Rectal smooth muscle tissue (tissue), 1 donor: ENCODE measurements at regions not wholly inside any gene's neighbourhood (a gene's known extent, or its start where the extent isn't known, plus 50 kb on each side); places are given as distances from the start of the nearest gene placed in this dataset.

Experiments used
- H3K27ac ChIP-seq: one replicate; pipeline ENCODE4 v1.7.0; 2013; ENCODE audit warnings: low read depth, low read length, inconsistent platforms
- H3K27me3 ChIP-seq: one replicate; pipeline ENCODE4 v1.7.0; 2013; ENCODE audit warnings: low read length; ENCODE audit not compliant: control insufficient read depth, insufficient read depth
- H3K36me3 ChIP-seq: one replicate; pipeline ENCODE4 v1.7.0; 2013; ENCODE audit warnings: low read length; ENCODE audit not compliant: control insufficient read depth, insufficient read depth
- H3K4me1 ChIP-seq: one replicate; pipeline ENCODE4 v1.7.0; 2013; ENCODE audit warnings: low read length; ENCODE audit not compliant: control insufficient read depth, insufficient read depth
- H3K4me3 ChIP-seq: one replicate; pipeline ENCODE4 v1.7.0; 2013; ENCODE audit warnings: low read length
- H3K9ac ChIP-seq: one replicate; pipeline ENCODE4 v1.7.0; 2013; ENCODE audit warnings: low read length

DNA sequence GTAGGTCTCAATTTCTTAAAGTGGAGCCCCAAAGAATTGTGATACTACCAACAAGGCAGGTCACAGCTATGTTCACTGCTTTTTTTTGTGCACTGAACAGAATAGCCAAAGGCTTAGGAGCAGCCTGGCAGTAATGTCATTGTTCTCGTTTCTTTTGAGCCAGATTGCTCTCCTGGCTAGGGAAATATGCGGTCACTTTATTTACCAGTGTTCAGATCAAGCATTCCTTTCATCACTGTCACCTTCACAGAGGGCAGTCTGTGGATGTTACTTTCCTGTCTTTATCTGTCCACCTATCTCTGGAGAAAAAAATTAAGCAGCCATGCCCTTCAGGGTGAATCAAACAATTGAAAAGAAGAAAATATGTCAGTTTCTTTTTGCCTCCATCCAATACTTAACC, 159.6 kb downstream of the BTG1 start:
- Histone ChIP-seq H3K9ac (no peak overlapping the region), H3K27ac (no peak overlapping the region), H3K36me3 (no peaks in the 10 kb centered on the region), H3K27me3 (no peaks in the 10 kb centered on the region), H3K4me1 (no peaks in the 10 kb centered on the region), H3K4me3 (no peak overlapping the region)

DNA sequence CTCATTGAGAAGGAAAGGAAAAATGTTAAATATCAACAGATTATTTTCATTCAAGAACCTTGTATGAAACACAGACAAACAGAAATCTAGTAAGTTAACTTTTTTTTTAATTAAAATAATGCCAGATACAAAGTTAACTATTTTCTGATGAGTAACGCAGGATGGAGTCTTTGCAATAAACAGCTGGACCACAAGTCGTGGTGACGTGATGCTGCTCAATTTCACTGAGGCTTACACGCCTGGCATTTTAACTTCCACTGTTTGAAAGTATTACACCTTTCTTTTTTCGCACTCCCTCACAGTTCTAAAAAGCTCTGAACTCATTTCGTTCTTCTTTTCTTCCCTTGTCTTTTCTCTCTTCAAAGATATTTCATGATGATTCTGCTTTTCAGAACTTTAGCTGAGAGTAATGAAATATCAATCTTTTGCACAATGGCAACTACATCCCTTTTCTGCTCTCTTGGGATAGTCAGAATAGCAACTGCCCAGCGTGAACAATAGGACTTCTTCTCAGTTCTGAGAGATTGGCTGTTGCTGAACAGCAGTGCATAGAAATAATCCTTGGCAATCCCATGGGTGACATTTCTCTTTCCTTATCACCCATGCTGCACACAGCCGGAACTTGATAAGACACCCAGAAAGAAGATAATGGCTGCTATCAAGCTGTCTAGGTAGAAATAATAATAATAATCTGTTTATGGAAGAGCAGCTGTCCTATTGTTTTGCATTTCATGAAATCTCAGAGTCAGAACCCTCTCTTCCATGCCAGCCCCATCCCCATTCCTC, 160.5 kb downstream of the BTG1 start:
- Histone ChIP-seq H3K36me3 (no peaks in the 10 kb centered on the region), H3K4me1 (no peaks in the 10 kb centered on the region), H3K27ac (no peak overlapping the region), H3K4me3 (no peak overlapping the region), H3K27me3 (no peaks in the 10 kb centered on the region), H3K9ac (no peak overlapping the region)

DNA sequence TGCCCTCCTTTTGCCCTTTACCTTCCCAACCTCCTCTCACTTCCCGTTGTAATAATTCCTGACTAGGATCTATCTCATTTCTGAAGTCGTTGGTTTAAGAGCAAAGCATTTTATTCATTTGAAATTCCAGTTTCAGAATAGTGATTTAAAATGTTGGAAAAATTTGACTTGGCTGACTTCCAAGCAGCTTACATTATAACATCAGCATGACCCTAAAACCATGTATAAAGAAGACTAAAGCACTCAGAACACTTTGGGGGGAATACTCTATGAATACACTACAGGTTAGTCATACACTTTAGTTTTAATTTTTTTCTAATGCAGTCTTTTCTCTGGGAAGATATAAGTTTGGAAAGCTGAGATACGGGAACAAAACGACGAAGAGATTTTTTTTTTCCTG, 161.1 kb downstream of the BTG1 start:
- Histone ChIP-seq H3K27ac (no peak overlapping the region), H3K4me1 (no peaks in the 10 kb centered on the region), H3K27me3 (no peaks in the 10 kb centered on the region), H3K36me3 (no peaks in the 10 kb centered on the region), H3K9ac (no peak overlapping the region), H3K4me3 (no peak overlapping the region)

DNA sequence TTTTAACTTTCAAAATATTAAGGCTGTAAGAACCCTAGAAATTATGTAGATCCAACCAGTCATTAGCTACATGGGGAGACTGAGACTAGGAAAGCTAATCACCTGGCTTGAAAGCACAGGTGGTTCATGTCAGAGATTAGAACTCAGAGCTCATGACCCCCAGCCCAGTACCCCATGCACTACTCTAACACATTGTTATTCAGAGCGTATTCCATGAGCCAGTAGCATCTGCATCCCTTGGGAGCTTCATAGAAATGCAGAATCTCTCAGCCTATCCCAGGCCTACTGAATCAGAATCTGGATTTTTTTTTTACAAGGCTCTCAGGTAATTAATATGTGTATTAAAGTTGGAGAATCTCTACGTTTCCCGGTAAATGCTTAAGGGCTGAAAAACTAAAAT, 161.7 kb downstream of the BTG1 start:
- Histone ChIP-seq H3K27ac (no peak overlapping the region), H3K4me3 (no peak overlapping the region), H3K9ac (no peak overlapping the region), H3K4me1 (no peaks in the 10 kb centered on the region), H3K27me3 (no peaks in the 10 kb centered on the region), H3K36me3 (no peaks in the 10 kb centered on the region)

DNA sequence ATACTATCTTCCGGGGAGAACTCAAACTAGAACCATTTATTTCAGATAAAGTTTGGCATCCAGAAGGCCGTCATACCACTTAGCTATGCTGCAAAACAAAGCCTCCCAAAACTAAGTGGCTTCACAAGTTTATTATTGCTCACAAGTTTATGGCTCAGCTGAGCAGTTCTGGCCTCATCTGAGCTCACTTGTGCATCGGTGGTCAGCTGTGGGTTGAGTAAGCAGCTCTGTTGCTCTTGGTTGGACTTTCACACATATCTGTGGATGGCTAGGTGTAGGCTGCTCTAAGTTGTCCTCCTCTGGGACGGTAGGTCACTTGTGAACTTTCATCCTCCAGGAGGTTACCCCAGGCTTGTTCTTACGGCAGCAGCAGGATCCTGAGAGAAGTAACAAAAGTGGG, 162.7 kb downstream of the BTG1 start:
- Histone ChIP-seq H3K27ac (no peak overlapping the region), H3K9ac (no peak overlapping the region), H3K4me1 (no peaks in the 10 kb centered on the region)

DNA sequence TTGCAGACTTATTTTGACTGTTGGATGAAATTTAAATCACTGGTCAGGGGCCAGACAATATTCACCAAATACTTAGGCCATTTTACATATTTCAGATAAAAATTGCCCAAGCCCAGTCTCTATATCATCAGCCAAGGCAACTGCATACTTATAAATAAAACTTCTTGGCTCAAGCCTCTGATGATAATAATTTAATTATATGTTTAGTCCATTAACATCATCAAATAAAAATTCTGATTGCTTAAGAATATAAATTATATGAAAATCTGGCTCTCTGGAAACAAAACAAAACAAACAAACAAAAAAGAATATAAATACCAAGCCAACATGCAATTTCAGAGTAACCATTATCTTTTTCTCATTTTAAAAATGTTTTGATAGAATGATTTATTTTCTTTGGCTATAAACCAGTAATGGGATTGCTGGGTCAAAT, 165.2 kb downstream of the BTG1 start:
- H3K9ac ChIP-seq: no peak overlapping the region
- no peaks in the 10 kb centered on the region for H3K27me3 ChIP-seq
- H3K27ac ChIP-seq: no peak overlapping the region
- H3K4me1 ChIP-seq: no peaks in the 10 kb centered on the region
- no peak overlapping the region for H3K4me3 ChIP-seq
- H3K36me3 ChIP-seq: no peaks in the 10 kb centered on the region

More for the DNA sequence above, 162.7 kb downstream of the BTG1 start:
- H3K4me3 ChIP-seq: no peak overlapping the region
- H3K27me3 ChIP-seq: no peaks in the 10 kb centered on the region
- no peaks in the 10 kb centered on the region for H3K36me3 ChIP-seq

DNA sequence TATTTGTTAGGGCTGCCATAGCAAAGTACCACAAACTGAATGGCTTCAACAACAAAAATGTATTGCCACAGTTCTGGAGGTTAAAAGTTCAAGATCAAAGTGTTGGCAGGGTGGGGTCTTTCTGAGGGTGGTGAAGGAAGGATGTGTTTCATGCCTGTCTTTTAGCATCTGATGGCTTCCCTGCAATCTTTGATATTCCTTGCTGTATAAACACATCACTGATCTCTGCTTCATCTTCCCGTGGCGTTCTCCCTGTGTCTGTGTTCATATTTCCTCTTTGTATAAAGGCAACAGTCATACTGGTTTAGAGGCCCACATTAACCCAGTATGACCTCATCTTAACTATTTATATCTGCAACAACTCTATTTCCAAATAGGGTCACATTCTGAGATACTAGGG, 167.5 kb downstream of the BTG1 start:
- H3K36me3 ChIP-seq: no peaks in the 10 kb centered on the region
- no peaks in the 10 kb centered on the region for H3K27me3 ChIP-seq
- H3K9ac ChIP-seq: no peak overlapping the region
- no peak overlapping the region for H3K4me3 ChIP-seq
- no peaks in the 10 kb centered on the region for H3K4me1 ChIP-seq
- H3K27ac ChIP-seq: no peak overlapping the region

DNA sequence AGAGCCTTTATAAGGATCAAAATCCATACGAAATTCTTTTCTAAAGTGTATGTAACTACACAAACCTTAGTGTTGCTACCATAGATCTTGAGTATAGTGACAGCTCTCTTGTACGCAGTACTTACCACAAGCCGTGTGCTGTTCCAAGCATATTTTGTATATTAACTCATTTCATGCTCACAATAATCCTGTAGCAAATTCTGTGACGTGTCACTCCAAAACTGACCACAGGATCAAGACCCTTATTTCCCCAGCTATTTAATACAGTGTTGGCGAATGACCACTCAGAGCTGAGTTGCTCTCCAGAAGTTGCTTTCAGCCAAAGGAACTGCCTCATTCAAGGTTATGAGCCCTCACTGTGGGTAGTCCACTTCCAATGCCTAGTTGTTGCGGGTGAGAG, 169.8 kb downstream of the BTG1 start:
- H3K27me3 ChIP-seq: no peaks in the 10 kb centered on the region
- no peak overlapping the region for H3K4me3 ChIP-seq
- H3K27ac ChIP-seq: no peak overlapping the region
- H3K9ac ChIP-seq: no peak overlapping the region
- no peaks in the 10 kb centered on the region for H3K36me3 ChIP-seq
- H3K4me1 ChIP-seq: no peaks in the 10 kb centered on the region

DNA sequence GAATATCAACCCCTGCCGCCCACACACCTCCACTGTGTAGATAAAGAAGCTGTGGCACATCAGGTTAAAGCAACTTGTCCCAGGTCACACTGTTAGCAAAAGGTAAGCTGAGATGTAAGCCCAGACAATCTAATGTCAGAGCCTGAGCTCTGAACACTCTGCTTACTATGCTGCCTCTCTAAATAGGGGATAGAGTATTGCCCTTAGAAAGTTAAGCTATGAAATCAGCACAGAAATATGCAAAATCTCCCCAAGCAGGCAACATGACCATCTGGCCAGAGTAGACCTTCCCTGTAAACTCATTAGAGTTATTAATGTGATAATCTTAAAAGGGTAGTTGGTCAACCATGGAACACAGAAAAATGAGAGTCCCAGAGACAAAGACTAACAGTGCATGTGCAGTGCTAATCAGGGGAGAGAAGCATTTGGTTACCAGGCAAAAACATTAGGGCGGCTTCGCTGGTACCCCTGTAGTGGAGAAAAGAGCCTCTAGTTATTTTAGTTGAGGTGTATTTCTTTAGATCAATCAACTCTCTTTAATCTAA, 171.0 kb downstream of the BTG1 start:
- Histone ChIP-seq H3K4me1 (no peaks in the 10 kb centered on the region), H3K9ac (no peak overlapping the region), H3K27ac (no peak overlapping the region), H3K27me3 (no peaks in the 10 kb centered on the region), H3K36me3 (no peaks in the 10 kb centered on the region), H3K4me3 (no peak overlapping the region)

DNA sequence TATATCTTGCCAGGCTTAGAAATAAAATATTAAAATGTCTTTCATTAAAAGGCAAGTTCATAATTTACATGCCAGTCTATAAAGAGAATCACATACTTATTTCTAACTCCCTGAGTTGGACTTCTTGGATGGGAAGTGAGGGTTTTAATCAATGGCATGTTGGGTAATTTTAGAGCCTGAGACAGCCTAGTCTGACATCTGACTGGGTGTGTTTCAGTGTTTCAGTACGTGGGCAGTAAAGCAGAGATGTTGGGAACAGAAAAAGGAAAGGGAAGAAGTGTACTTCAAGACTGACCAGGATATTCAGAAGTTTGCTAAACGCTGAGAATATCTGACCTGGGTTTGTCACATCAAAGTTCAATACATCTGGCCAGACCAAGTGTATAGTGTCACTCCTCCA, 171.8 kb downstream of the BTG1 start:
- Histone ChIP-seq H3K27ac (no peak overlapping the region), H3K36me3 (no peaks in the 10 kb centered on the region), H3K9ac (no peak overlapping the region), H3K4me1 (no peaks in the 10 kb centered on the region), H3K27me3 (no peaks in the 10 kb centered on the region), H3K4me3 (no peak overlapping the region)

DNA sequence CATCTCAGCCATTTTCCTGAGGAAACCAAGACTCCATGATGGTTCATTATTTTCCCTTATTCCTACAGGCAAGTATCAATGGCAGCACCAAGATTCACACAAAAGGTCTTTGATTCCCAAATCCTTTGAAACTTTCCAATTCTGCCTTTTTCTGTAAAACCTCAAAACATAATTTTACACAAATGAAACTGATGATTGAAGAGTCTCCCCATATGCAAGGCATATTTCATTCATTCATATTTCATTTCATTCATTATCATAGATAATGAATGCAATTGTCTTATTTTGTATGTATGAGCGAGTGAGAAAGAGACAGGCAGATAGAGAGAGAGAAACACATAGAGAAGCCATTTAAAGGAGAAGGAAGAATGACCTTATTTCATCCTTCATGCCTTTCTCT, 172.8 kb downstream of the BTG1 start:
- Histone ChIP-seq H3K27me3 (no peaks in the 10 kb centered on the region), H3K4me3 (no peak overlapping the region), H3K27ac (no peak overlapping the region), H3K4me1 (no peaks in the 10 kb centered on the region), H3K9ac (no peak overlapping the region), H3K36me3 (no peaks in the 10 kb centered on the region)

DNA sequence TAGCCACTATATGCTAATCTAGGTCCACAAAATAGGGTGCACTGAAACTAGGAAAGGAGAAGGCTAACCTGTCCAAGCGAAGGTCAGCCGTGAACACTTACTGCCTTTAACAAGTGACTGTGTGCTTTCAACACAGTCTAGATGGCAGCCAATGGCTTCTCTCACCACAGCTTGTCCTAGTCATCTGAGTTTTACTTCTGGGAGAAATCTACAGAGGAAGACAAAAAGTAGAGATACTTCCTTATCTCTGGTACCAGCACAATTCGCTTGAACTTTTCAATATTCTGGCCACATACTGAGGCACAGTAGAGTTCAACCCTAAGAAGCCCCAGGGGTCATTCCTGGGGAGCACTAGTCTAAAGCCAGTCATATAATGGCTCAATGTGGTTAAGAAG, 176.9 kb downstream of the BTG1 start:
- Histone ChIP-seq H3K27me3 (no peaks in the 10 kb centered on the region), H3K4me1 (no peaks in the 10 kb centered on the region), H3K36me3 (no peaks in the 10 kb centered on the region), H3K27ac (no peak overlapping the region), H3K9ac (no peak overlapping the region), H3K4me3 (no peak overlapping the region)

DNA sequence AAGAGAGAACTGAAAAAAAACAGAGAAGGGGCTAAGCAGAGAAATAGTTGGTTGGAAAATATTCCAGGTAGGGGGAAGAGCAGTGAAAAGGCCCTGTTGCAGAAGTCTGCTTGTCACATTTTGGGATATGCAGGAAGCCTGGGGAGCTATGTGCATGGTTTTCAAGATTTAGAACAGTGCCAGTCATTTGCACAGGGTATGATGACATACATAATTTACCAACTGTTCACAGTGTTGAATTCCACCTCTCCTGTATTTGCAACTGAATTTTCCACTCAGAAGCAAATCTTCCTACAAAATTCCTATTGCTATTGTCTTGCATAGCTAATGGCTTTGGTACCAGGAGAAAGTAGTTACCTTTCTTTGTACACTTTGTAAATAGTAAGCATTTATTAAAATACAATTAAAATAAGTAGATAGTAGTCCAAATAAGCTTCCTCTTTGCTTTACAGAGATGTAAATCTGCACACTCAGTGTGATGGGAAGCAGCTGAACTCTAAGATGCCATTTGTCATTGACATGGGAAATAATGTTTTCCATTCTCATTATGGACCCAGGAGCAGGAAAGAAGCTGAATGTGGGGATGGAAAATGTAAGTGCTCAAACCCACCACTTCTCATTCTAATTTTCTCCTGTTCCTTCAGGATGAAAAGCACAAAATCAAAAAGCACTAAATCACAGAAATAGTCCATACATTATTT, 177.4 kb downstream of the BTG1 start:
- Histone ChIP-seq H3K4me3 (no peak overlapping the region), H3K27ac (no peak overlapping the region), H3K27me3 (no peaks in the 10 kb centered on the region), H3K4me1 (no peaks in the 10 kb centered on the region), H3K9ac (no peak overlapping the region), H3K36me3 (no peaks in the 10 kb centered on the region)
